H9 (cell line): ENCODE measurements at regions not wholly inside any gene's neighbourhood (a gene's known extent, or its start where the extent isn't known, plus 50 kb on each side); places are given as distances from the start of the nearest gene placed in this dataset.

Experiments used
- DNase-seq: peaks from one replicate; pipeline ENCODE4 v3.0.0-alpha.2; 2017
- H2AFZ ChIP-seq: one replicate; pipeline ENCODE4 v1.6.1; 2013; ENCODE audit warnings: mild to moderate bottlenecking, low read length, control low read depth, moderate library complexity
- H2AK5ac ChIP-seq: 2 replicates; pipeline ENCODE4 v1.6.1; 2013; ENCODE audit warnings: low read length, control low read depth, mixed read lengths; ENCODE audit not compliant: insufficient read length
- H2BK120ac ChIP-seq: one replicate; pipeline ENCODE4 v1.6.1; 2013; ENCODE audit warnings: low read depth, mild to moderate bottlenecking, low read length, control low read depth, inconsistent platforms; ENCODE audit not compliant: poor library complexity, severe bottlenecking
- H2BK12ac ChIP-seq: 2 replicates; pipeline ENCODE4 v1.6.1; 2013; ENCODE audit warnings: low read length, control low read depth, mixed read lengths, low read depth; ENCODE audit not compliant: insufficient read length
- H2BK15ac ChIP-seq: 2 replicates; pipeline ENCODE4 v1.6.1; 2013; ENCODE audit warnings: low read depth, low read length, control low read depth
- H2BK20ac ChIP-seq: one replicate; pipeline ENCODE4 v1.6.1; 2013; ENCODE audit warnings: low read depth, mild to moderate bottlenecking, low read length, control low read depth, inconsistent platforms; ENCODE audit not compliant: poor library complexity, severe bottlenecking
- H2BK5ac ChIP-seq: 2 replicates; pipeline ENCODE4 v1.6.1; 2013; ENCODE audit warnings: low read length, control low read depth, mixed read lengths; ENCODE audit not compliant: insufficient read length
- H3K14ac ChIP-seq: 2 replicates; pipeline ENCODE4 v1.6.1; 2013; ENCODE audit warnings: low read length, control low read depth; ENCODE audit not compliant: insufficient read depth
- H3K18ac ChIP-seq: 2 replicates; pipeline ENCODE4 v1.6.1; 2013; ENCODE audit warnings: low read depth, mild to moderate bottlenecking, mixed read lengths, low read length, control low read depth; ENCODE audit not compliant: insufficient read length
- H3K23ac ChIP-seq: 2 replicates; pipeline ENCODE4 v1.6.1; 2013; ENCODE audit warnings: low read length, control low read depth, mixed read lengths, low read depth; ENCODE audit not compliant: insufficient read length
- H3K23me2 ChIP-seq: 2 replicates; pipeline ENCODE4 v1.6.1; 2013; ENCODE audit warnings: low read depth, mild to moderate bottlenecking, mixed read lengths, low read length, control low read depth; ENCODE audit not compliant: insufficient read length, poor library complexity, severe bottlenecking
- H3K27ac ChIP-seq: 2 replicates; pipeline ENCODE4 v1.5.1; 2013; ENCODE audit warnings: low read length, control low read depth, mixed read lengths, low read depth; ENCODE audit not compliant: insufficient read length
- H3K27me3 ChIP-seq: 2 replicates; pipeline ENCODE4 v1.6.1; 2013; ENCODE audit warnings: low read length, control low read depth, inconsistent platforms; ENCODE audit not compliant: insufficient read depth
- H3K4ac ChIP-seq: 2 replicates; pipeline ENCODE4 v1.6.1; 2013; ENCODE audit warnings: low read depth, mild to moderate bottlenecking, control low read depth, inconsistent platforms, low read length, moderate library complexity
- H3K4me1 ChIP-seq: 2 replicates; pipeline ENCODE4 v1.6.1; 2013; ENCODE audit warnings: low read length, control low read depth, inconsistent platforms; ENCODE audit not compliant: insufficient read depth
- H3K4me2 ChIP-seq: 2 replicates; pipeline ENCODE4 v1.6.1; 2013; ENCODE audit warnings: low read length, control low read depth, mixed read lengths; ENCODE audit not compliant: insufficient read length, insufficient read depth
- H3K56ac ChIP-seq: 2 replicates; pipeline ENCODE4 v1.6.1; 2013; ENCODE audit warnings: low read depth, mild to moderate bottlenecking, mixed read lengths, low read length, control low read depth; ENCODE audit not compliant: insufficient read length
- H3K79me1 ChIP-seq: 2 replicates; pipeline ENCODE4 v1.6.1; 2013; ENCODE audit warnings: low read depth, mild to moderate bottlenecking, moderate library complexity, low read length, control low read depth, inconsistent platforms; ENCODE audit not compliant: insufficient read depth, poor library complexity, severe bottlenecking
- H3K79me2 ChIP-seq: 2 replicates; pipeline ENCODE4 v1.6.1; 2013; ENCODE audit warnings: low read length, control low read depth, inconsistent platforms; ENCODE audit not compliant: insufficient read depth
- H3K9ac ChIP-seq: 2 replicates; pipeline ENCODE4 v1.6.1; 2013; ENCODE audit warnings: low read length, control low read depth, mixed read lengths; ENCODE audit not compliant: insufficient read length; ENCODE audit errors: extremely low read depth
- H3K9me3 ChIP-seq: one replicate; pipeline ENCODE4 v1.6.1; 2013; ENCODE audit warnings: low read depth, low read length, inconsistent platforms; ENCODE audit not compliant: control insufficient read depth
- H3T11ph ChIP-seq: one replicate; pipeline ENCODE4 v1.6.1; 2013; ENCODE audit warnings: mild to moderate bottlenecking, low read length, control low read depth, inconsistent platforms
- H4K20me1 ChIP-seq: one replicate; pipeline ENCODE4 v1.6.1; 2013; ENCODE audit not compliant: control insufficient read depth, insufficient read length, insufficient read depth
- H4K5ac ChIP-seq: 2 replicates; pipeline ENCODE4 v1.6.1; 2013; ENCODE audit warnings: low read depth, mild to moderate bottlenecking, mixed read lengths, low read length, control low read depth; ENCODE audit not compliant: insufficient read length
- H4K8ac ChIP-seq: replicated peaks from 2 replicates; pipeline ENCODE4 v1.6.1; 2013; ENCODE audit warnings: low read length, control low read depth, mixed read lengths, low read depth; ENCODE audit not compliant: insufficient read length
- H4K91ac ChIP-seq: 2 replicates; pipeline ENCODE4 v1.6.1; 2013; ENCODE audit warnings: low read depth, mild to moderate bottlenecking, moderate library complexity, mixed read lengths, low read length, control low read depth; ENCODE audit not compliant: insufficient read length
- H3K27ac Mint-ChIP-seq, 3 experiments: 2 replicates in 2 of 3; 3 replicates in 1 of 3; pipeline ENCODE4 v1.8.0; 2020 to 2021; ENCODE audit warnings: mixed read lengths in 3 of 3, mild to moderate bottlenecking in 1 of 3, moderate library complexity in 1 of 3
- H3K27me3 Mint-ChIP-seq: 2 replicates; pipeline ENCODE4 v1.8.0; 2021; ENCODE audit warnings: low read depth, mild to moderate bottlenecking, moderate library complexity, mixed read lengths
- H3K36me3 Mint-ChIP-seq, 3 experiments: 2 replicates in 2 of 3; 3 replicates in 1 of 3; pipeline ENCODE4 v1.8.0; 2020 to 2021; ENCODE audit warnings: low read depth in 3 of 3, mixed read lengths in 3 of 3; ENCODE audit not compliant: insufficient read depth in 1 of 3
- H3K4me1 Mint-ChIP-seq, 2 experiments: 2 replicates each; pipeline ENCODE4 v1.8.0; 2020; ENCODE audit warnings: mixed read lengths in 2 of 2
- H3K4me3 Mint-ChIP-seq, 2 experiments: 2 replicates in 1 of 2; 3 replicates in 1 of 2; pipeline ENCODE4 v1.8.0; 2020 to 2021; ENCODE audit warnings: mild to moderate bottlenecking in 2 of 2, mixed read lengths in 2 of 2, moderate library complexity in 1 of 2
- H3K9me3 Mint-ChIP-seq, 2 experiments: 2 replicates in 1 of 2; 3 replicates in 1 of 2; pipeline ENCODE4 v1.8.0; 2020; ENCODE audit warnings: mild to moderate bottlenecking in 2 of 2, mixed read lengths in 2 of 2, moderate library complexity in 1 of 2
- WGBS: extraction: QIAGEN DNeasy Blood & Tissue Kit; methylation state at CpG from one replicate; pipeline ENCODE4 v1.1.7; 2013; ENCODE audit warnings: missing lambda C conversion rate, low lambda C conversion rate, mixed read lengths; ENCODE audit not compliant: insufficient read length; ENCODE audit errors: extremely low coverage; 5-methylcytosine and 5-hydroxymethylcytosine counted together
- TF ChIP-seq, protein P1 (sequence below): fragments of 200-600 bp; sonication (generic); conservative IDR thresholded peaks from 3 replicates; pipeline ENCODE4 v1.8.0; 2021; ENCODE audit warnings: antibody characterized with exemption, mild to moderate bottlenecking

DNA sequence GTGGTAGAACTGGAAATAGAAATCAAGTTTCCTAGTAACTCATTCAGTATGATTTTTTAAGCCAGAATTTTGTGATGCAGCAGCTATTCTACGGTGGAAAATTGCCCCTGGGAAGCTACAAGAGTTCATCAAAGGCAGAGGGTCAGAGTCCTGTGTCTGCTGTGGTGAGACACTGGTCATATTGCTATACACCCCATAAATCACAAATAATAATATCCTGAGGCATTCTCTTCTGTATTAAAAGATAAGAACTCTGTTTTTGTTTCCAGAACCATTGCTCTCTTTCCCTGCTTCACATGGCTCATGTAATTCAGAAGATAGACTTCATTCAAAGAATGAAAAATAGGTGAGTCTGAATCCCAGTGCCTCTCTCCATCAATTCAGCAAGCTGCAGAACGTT is 188.8 kb upstream of the NOCT start:
- Histone ChIP-seq H2AK5ac (no peak overlapping the region), H3K79me2 (no peaks in the 10 kb centered on the region), H3K27ac (no peak overlapping the region), H3T11ph (no peak overlapping the region), H4K20me1 (no peaks in the 10 kb centered on the region), H4K5ac (no peak overlapping the region), H2BK120ac (no peak overlapping the region), H3K18ac (no peak overlapping the region), H4K91ac (no peak overlapping the region), H3K9me3 (no peaks in the 10 kb centered on the region), H3K23me2 (no peaks in the 10 kb centered on the region), H2AFZ (no peak overlapping the region), H2BK5ac (no peak overlapping the region), H3K56ac (no peak overlapping the region), H3K79me1 (no peaks in the 10 kb centered on the region), H3K9ac (no peak overlapping the region), H3K27me3 (no peaks in the 10 kb centered on the region), H3K23ac (no peak overlapping the region), H2BK20ac (no peak overlapping the region), H3K14ac (no peak overlapping the region), H4K8ac (no peak overlapping the region), H3K4me1 (no peaks in the 10 kb centered on the region), H2BK12ac (no peak overlapping the region), H3K4me2 (no peak overlapping the region), H2BK15ac (no peak overlapping the region), H3K4ac (no peak overlapping the region)
- no peak for DNase-seq
- Mint-ChIP-seq H3K27me3 (peaks cover 2% of the 10 kb centered on the region; the same call in 1 of the 2 replicates), H3K27ac (no peak overlapping the region), H3K4me3 (no peak overlapping the region), H3K9me3 (no peaks in the 10 kb centered on the region; a peak in 1 of 5 replicates), H3K4me1 (no peaks in the 10 kb centered on the region), H3K36me3 (no peaks in the 10 kb centered on the region)
- WGBS: no CpG with 5 or more reads among the region's 2 CpGs
- TF ChIP-seq, protein P1, sequence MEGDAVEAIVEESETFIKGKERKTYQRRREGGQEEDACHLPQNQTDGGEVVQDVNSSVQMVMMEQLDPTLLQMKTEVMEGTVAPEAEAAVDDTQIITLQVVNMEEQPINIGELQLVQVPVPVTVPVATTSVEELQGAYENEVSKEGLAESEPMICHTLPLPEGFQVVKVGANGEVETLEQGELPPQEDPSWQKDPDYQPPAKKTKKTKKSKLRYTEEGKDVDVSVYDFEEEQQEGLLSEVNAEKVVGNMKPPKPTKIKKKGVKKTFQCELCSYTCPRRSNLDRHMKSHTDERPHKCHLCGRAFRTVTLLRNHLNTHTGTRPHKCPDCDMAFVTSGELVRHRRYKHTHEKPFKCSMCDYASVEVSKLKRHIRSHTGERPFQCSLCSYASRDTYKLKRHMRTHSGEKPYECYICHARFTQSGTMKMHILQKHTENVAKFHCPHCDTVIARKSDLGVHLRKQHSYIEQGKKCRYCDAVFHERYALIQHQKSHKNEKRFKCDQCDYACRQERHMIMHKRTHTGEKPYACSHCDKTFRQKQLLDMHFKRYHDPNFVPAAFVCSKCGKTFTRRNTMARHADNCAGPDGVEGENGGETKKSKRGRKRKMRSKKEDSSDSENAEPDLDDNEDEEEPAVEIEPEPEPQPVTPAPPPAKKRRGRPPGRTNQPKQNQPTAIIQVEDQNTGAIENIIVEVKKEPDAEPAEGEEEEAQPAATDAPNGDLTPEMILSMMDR: no peak
